SW480 (cell line): ENCODE measurements at regions not wholly inside any gene's neighbourhood (a gene's known extent, or its start where the extent isn't known, plus 50 kb on each side); places are given as distances from the start of the nearest gene placed in this dataset.

Experiments used
- DNase-seq: peaks from one replicate; pipeline ENCODE4 v3.0.0-alpha.2; 2016; ENCODE audit warnings: low spot score

- DNase-seq: no peak
Measured at GRCh38 chr4:159503236-159504008, 400.5 kb downstream of the RAPGEF2 start.

- no peak for DNase-seq
Measured at GRCh38 chr4:159504684-159505083, 401.8 kb downstream of the RAPGEF2 start.

GRCh38 chr4:159505266-159505975, 402.5 kb downstream of the RAPGEF2 start:
- DNase-seq: no peak

GRCh38 chr4:159506801-159507517, 404.1 kb downstream of the RAPGEF2 start:
- no peak for DNase-seq

- no peak for DNase-seq
Measured at GRCh38 chr4:159508917-159509500, 406.1 kb downstream of the RAPGEF2 start.

- DNase-seq: no peak
Measured at GRCh38 chr4:159512348-159512747, 409.5 kb downstream of the RAPGEF2 start.

- DNase-seq: no peak
Measured at GRCh38 chr4:159515314-159516025, 412.6 kb downstream of the RAPGEF2 start.

GRCh38 chr4:159516556-159517140, 413.8 kb downstream of the RAPGEF2 start:
- no peak for DNase-seq

GRCh38 chr4:159520074-159520473, 417.2 kb downstream of the RAPGEF2 start:
- no peak for DNase-seq

- DNase-seq: no peak
Measured at GRCh38 chr4:159526172-159526571, 423.3 kb downstream of the RAPGEF2 start.

- DNase-seq: no peak
Measured at GRCh38 chr4:159534655-159535054, 431.8 kb downstream of the RAPGEF2 start.

GRCh38 chr4:159538556-159538955, 435.7 kb downstream of the RAPGEF2 start:
- no peak for DNase-seq

GRCh38 chr4:159540038-159540437, 437.2 kb downstream of the RAPGEF2 start:
- no peak for DNase-seq

GRCh38 chr4:159540501-159540900, 437.6 kb downstream of the RAPGEF2 start:
- no peak for DNase-seq

GRCh38 chr4:159541143-159541542, 438.3 kb downstream of the RAPGEF2 start:
- DNase-seq: no peak

GRCh38 chr4:159542296-159542695, 439.4 kb downstream of the RAPGEF2 start:
- no peak for DNase-seq

- DNase-seq: no peak
Measured at GRCh38 chr4:159543831-159544230, 441.0 kb downstream of the RAPGEF2 start.

- DNase-seq: no peak
Measured at GRCh38 chr4:159545556-159545955, 442.7 kb downstream of the RAPGEF2 start.

- no peak for DNase-seq
Measured at GRCh38 chr4:159547645-159548308, 444.9 kb downstream of the RAPGEF2 start.

- no peak for DNase-seq
Measured at GRCh38 chr4:159549098-159549518, 446.2 kb downstream of the RAPGEF2 start.

- no peak for DNase-seq
Measured at GRCh38 chr4:159551281-159551680, 448.4 kb downstream of the RAPGEF2 start.
